NCI-H2107 treated with DMSO at 0.1 percent for 48 hours (cell line): ENCODE measurements at regions not wholly inside any gene's neighbourhood (a gene's known extent, or its start where the extent isn't known, plus 50 kb on each side); places are given as distances from the start of the nearest gene placed in this dataset.
"Not testable (repeated sequence)": the region's sequence is repeated elsewhere in the genome, so short reads cannot be mapped to it uniquely, and the experiment has no call there.

Source experiments
- DNase-seq: peaks from one replicate; lab custom pipeline; 2025; ENCODE audit not compliant: unreplicated experiment; lab: John Stamatoyannopoulos, UW

DNA sequence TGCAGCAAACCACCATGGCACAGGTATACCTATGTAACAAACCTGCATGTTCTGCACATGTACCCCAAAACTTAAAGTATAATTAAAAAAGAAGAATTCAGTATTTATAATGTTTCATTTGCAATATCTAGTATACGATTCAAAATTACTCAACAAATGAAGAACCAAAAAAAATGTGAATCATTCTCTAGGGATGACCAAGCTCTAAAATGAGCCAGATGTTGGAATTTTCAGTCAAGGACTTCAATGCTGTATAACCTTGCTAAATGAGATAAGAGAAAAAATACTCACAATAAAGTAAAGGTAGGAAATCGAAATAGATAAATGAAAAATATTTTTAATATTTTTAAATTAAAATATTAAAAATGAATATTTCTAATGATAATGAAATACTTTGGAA lies 108.7 kb upstream of the ADRA1B start:
- no peak for DNase-seq

- DNase-seq: no peak
Measured at GRCh38 chr5:159811712-159812111, 104.6 kb upstream of the ADRA1B start.

- DNase-seq: not testable (repeated sequence)
Measured at GRCh38 chr5:159812759-159813158, 103.5 kb upstream of the ADRA1B start.

DNA sequence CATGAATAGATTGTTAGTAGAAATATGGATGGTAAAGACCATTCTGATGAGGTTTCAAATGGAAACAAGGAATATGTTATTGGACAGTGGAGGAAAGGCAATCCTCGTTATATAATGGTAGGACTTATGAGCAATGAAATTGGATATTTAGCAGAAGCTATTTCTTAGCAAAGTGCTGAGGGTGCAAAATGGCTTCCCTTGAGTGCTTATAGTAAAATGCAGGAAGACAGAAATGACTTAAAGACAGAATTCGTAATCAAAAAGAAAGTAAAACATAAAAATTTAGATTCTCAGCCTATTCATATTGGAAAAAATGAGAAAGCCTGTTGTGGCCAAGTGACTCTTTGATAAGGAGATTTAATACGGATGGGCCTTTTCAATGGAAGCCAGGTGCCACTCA lies 102.1 kb upstream of the ADRA1B start:
- no peak for DNase-seq

GRCh38 chr5:159814805-159815585 lies 101.3 kb upstream of the ADRA1B start:
- DNase-seq: no peak

DNA sequence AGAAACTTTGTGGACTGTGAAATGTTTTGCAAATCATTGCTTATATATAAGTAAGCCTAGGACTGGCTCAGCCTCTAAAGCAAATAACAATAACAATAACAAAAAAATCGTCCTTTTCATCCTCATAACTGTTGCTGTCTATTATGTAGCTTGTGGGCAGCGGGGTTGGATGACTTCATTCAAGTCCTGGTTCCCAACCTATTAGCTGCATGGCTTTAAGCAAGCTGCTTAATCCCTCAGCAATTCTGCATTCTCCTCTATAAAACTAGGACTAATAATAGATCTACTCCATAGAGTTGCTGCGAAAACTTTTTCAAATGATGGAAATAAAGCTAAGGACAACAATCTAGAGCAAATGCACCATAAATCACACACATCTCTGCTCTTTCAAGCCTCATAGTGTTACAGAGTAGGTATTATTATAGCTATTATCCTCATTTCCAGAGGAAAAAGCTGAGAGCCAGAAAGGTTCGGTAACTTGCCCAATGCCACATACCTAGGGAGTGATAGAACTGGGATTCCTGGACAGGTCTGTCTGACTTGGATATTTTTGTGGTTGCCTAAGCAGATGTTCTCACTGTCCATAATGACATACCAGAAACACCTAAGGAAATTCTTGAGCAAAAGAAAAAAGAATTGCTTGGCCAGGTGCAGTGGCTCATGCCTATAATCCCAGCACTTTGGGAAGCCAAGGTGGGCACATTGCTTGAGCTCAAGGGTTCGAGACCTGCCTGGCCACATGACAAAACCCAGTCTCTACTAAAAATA lies 98.8 kb upstream of the ADRA1B start:
- no peak for DNase-seq

- no peak for DNase-seq
Measured at GRCh38 chr5:159819591-159820411, 96.5 kb upstream of the ADRA1B start.

DNA sequence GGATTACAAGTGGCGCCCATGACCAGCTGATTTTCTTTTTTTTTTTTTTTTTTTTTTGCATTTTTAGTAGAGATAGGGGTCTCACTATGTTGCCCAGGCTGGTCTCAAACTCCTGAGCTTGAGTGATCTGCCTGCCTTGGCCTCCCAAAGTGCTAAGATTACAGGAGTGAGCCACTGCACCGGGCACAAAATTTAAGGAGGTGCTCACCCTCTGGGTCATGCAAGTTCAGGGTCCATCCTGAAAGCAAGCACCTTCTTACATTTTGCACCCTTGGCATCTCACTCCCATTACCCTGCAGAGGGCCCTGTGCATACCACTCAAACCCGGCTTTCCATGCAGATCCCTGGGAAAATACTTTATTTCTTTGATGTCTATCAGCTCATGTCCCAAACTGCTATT lies 95.6 kb upstream of the ADRA1B start:
- no peak for DNase-seq

DNA sequence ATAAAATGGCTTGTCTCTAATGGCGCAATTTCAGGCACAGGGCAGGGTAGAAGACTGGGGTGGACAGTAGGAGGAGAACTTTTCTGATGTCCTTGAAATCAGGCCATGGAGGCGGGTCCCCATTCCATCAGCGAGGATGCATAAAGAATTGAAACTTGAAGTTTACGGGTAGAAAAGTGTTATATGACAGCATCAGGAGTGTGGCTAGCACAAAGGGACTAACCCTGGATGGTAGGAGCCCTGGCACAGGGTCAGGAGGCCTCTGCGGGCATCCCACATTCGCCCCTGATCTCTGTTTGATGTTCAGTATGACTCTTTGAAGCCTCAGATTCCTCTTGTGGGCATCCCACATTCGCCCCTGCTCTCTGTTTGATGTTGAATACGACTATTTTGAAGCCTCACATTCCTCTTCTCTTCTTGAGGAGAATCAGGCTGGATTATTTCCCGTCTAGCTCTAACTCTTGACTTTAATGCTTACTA lies 94.8 kb upstream of the ADRA1B start:
- no peak for DNase-seq

- DNase-seq: no peak
Measured at GRCh38 chr5:159824188-159825161, 91.8 kb upstream of the ADRA1B start.

DNA sequence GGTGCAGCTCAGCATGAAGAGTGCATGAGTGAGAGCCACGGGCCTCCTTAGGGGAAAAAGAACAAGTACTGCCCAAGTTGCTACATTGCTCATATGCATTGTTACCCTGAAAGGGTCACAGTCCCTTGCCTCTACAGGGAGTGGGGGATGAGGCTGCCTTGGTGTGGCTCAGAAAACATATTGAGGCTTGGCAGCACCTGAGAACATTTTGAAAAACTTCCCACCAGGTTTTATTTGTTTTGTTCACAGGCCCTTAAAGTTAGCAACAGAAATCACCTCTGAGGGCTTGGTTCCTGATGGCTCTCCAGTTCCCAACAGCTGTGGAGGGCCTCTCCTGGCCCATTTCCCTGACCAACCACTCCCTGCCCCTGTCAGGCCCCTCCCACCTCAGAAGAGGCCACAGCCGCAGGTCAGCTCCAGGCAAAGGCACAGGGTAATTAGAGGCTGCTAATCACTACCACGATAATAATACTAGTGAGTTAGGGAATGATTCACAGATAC lies 90.7 kb upstream of the ADRA1B start:
- DNase-seq: no peak

DNA sequence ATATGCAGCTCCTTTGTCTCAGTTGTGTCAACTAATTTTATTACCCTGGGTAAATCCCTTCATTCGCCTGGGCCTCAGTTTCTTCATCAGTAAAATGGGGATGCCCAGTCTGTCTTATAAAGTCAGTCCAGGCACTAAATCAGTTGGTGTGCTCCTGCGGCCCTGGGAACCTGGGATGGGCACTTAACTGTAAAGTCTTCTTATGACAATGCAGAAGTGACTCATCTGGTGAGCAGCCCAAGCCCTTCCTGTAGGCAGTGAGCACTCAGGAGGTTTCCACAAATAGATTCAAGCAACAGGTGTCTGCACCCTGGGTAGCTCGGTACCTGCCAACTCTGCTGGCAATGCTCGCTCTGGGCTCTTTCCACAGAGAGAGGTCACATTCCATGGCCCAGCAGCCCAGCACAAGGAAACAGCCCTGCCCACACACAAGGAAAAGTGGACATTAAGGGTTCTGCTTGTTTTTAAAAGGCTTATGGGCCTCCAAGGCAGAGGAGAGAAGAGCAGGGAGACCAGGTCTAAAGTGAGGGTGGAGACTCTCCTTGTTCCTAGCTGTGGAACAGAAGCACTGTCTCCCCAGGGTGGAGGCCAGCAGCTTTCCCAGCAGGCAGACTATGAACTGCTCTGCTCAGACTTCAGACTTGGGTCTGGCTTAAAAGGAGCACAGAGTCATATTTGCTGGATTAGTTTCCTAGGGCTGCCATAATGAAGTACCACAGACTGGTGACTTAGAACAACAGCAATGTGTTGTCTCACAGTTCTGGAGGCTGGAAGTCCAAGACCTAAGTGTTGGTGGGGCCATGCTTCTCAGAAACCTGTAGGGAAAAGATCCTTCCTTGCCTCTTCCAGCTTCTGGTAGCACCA lies 89.7 kb upstream of the ADRA1B start:
- no peak for DNase-seq

DNA sequence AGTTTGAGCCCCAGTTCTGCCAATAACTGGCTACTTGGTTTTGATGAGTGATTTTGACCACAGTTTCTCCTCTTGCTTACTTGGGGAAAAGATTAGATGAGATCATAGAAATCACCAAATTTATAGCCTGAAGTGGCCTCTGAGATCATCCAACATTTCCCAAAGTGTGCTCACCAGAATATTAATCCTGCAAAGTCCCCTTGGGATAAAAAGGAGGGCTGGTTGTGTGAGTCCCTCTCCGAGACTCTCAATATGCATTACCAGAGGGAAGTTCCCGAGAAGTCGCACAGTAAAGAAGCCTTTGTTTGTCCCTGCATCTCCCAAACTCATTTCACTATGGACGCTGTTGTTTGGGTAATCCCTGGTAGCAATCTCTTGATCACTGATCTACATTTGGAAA lies 88.4 kb upstream of the ADRA1B start:
- DNase-seq: no peak

DNA sequence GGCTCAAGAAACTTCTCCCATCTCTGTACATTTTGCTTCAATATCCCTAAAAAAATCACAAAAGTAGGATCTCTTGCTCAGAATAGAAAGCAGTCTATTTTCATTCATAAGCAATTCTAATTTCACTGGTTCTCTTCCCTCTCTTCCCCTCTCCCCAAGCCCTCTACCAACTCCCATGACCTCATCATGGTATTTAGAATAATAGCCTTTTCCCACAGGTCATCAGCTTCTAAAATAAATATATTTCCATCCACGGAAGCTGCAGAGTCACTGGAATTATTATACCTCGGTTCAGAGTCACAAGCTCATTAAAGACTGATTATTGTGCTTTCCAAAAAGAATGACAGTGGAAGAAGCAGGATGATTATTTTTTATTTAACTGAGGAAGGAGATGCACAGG lies 84.2 kb upstream of the ADRA1B start:
- no peak for DNase-seq

GRCh38 chr5:159833088-159833487 lies 83.2 kb upstream of the ADRA1B start:
- DNase-seq: no peak

GRCh38 chr5:159833846-159834245 lies 82.4 kb upstream of the ADRA1B start:
- no peak for DNase-seq

GRCh38 chr5:159835548-159835947 lies 80.7 kb upstream of the ADRA1B start:
- DNase-seq: no peak

DNA sequence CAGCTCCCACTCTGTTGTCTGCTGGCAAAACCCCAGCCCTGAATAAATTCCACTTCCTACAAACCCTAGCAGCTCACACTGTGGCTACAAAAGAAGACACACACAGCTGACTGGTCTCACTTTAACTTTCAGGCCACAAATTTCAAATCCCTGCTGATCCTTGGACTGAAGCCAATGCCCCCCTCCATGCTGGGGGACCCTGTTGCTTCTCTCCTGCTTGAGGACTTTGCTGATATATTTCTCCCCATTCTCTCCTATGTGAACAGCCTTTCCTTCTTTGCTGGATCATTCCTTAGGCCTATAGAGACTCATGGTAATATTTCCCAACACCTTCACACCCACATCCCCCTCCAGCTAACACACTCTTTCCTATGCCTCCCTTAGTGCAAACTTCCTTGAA lies 79.6 kb upstream of the ADRA1B start:
- no peak for DNase-seq

GRCh38 chr5:159837860-159838259 lies 78.4 kb upstream of the ADRA1B start:
- no peak for DNase-seq
